ENCODE measurements at regions not wholly inside any gene's neighbourhood (a gene's known extent, or its start where the extent isn't known, plus 50 kb on each side); places are given as distances from the start of the nearest gene placed in this dataset.

GRCh38 chr16:73378471-73378870, 330.5 kb upstream of the ZFHX3 start:
- intact Hi-C loops (cut with micrococcal nuclease), result no loop called here

GRCh38 chr16:73371584-73372319, 323.8 kb upstream of the ZFHX3 start:
- intact Hi-C loops (cut with micrococcal nuclease), result loop anchor here (5.0 kb wide), 1 partner anchor 341 kb away; no protein-coding TSS in a partner anchor

- intact Hi-C loops (cut with micrococcal nuclease), result loop anchor here (5.0 kb wide), 1 partner anchor 342 kb away; no protein-coding TSS in a partner anchor
Observed at GRCh38 chr16:73369851-73370250, 321.9 kb upstream of the ZFHX3 start.

- intact Hi-C loops (cut with micrococcal nuclease), result no loop called here
Observed at GRCh38 chr16:73368715-73369114, 320.8 kb upstream of the ZFHX3 start.

DNA sequence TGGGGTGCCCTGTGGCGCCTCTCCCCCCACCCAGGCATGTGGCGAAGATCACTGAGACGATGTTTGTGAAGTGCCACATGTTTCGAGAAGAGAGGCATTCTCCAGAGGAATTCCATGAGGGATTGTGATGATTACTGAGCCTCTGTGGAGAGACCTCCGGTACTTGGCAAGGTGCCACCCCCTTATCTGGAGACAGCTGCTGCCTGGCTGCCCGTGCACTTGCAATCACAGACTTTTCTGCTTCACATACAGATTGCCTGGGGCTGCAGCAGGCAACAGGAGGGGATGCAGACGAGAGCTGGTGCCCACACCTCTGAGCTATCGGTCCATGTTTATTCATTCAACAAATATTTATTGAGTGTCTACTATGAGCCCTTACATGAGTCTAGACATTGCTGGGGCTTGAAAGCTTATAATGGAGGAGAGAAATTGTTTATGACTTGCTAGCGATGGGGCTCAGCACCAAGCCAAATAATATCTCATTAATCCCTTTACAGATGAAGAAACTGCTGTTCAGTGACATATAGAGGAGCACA, 317.2 kb upstream of the ZFHX3 start:
- intact Hi-C loops (cut with micrococcal nuclease), result no loop called here

DNA sequence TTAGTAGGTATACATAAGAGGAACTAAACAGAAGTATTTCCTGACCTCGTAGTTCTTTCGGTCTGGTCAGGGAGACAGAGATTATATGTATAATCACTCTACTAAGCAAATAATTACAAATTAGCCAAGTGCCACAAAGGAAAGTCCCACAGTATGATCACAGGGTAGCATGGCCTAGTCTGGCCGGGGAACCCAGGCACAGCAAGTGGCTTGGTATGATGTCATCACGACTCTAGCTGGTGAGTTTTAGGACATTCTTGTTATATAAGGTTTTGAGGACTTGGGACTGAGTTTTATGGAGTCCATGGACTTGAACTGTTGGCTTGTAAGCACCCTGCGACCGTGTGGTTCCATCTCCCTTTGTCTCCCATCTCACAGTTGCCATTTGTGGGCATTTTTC, 316.5 kb upstream of the ZFHX3 start:
- intact Hi-C loops (cut with micrococcal nuclease), result no loop called here

DNA sequence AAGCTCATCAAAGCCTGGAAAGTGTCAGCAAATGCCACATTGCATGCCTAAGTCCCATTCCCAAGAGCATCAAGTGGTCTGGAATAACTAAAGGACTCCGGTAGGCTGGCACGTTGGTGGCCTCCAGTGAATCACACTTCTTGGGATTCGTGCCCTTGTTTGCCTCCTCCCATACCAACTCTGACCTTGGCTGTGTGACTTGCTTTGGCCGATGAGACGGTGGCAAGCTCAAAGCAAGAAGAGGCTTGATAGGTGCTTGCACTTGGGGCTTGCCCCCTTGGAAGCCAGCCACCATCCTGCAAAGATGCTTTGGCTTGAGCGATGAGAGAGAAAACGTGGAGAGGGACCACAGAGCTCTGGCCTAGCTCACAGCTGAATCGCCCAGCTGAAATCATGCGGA, 313.1 kb upstream of the ZFHX3 start:
- intact Hi-C loops (cut with micrococcal nuclease), result no loop called here

- intact Hi-C loops (cut with micrococcal nuclease), result no loop called here
Observed at GRCh38 chr16:73356401-73357079, 308.6 kb upstream of the ZFHX3 start.

DNA sequence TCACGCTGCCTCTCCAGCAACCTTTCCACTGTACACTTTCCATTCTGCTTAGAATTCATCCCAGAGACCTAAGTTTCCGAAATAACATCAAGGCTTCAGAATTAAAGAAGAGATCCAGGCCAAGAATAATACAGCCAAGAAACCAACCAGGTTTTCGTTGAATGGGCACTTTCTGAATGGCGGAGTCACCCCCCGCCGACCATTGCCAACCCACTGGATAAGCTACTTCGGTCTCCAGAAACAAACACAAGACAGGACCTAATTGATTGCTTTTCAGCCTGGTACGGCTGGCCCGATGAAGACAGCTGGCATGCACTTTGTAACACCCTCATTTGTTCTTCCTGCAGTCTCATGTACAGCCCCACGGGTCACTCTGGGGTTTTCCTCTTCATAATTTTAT, 308.1 kb upstream of the ZFHX3 start:
- intact Hi-C loops (cut with micrococcal nuclease), result no loop called here

GRCh38 chr16:73354434-73354833, 306.5 kb upstream of the ZFHX3 start:
- intact Hi-C loops (cut with micrococcal nuclease), result no loop called here

- intact Hi-C loops (cut with micrococcal nuclease), result no loop called here
Observed at GRCh38 chr16:73350707-73351452, 303.0 kb upstream of the ZFHX3 start.

- intact Hi-C loops (cut with micrococcal nuclease), result no loop called here
Observed at GRCh38 chr16:73347500-73348375, 299.8 kb upstream of the ZFHX3 start.

GRCh38 chr16:73339821-73340220, 291.9 kb upstream of the ZFHX3 start:
- intact Hi-C loops (cut with micrococcal nuclease), result no loop called here

- intact Hi-C loops (cut with micrococcal nuclease), result no loop called here
Observed at GRCh38 chr16:73337373-73338296, 289.7 kb upstream of the ZFHX3 start.

GRCh38 chr16:73329358-73330286, 281.7 kb upstream of the ZFHX3 start:
- intact Hi-C loops (cut with micrococcal nuclease), result no loop called here

- intact Hi-C loops (cut with micrococcal nuclease), result no loop called here
Observed at GRCh38 chr16:73326770-73327470, 279.0 kb upstream of the ZFHX3 start.

- intact Hi-C loops (cut with micrococcal nuclease), result no loop called here
Observed at GRCh38 chr16:73326221-73326620, 278.3 kb upstream of the ZFHX3 start.

DNA sequence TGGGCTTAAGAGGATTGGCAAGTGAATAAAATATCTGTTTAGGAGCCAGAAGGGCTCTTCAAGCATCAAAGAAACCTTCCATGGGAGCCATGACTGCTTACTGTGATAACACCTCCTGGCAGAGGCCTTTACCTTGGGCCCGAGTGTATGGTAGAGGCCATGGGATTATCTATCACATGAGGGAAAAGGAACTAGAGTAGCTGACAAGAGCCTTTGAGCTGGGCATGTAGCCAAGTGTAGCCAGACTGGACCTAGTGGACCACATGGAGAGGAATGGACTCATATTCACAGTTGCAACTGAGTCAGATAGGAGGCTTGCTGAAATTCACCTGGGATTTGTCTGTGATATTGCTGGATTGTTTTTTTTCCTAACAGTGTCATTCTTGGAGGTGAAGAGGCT, 276.0 kb upstream of the ZFHX3 start:
- intact Hi-C loops (cut with micrococcal nuclease), result no loop called here
